Naive thymus-derived CD8-positive, alpha-beta T cell (primary cell): ENCODE measurements at regions not wholly inside any gene's neighbourhood (a gene's known extent, or its start where the extent isn't known, plus 50 kb on each side); places are given as distances from the start of the nearest gene placed in this dataset.
"Not testable (repeated sequence)": the region's sequence is repeated elsewhere in the genome, so short reads cannot be mapped to it uniquely, and the experiment has no call there.

Source experiments
- ATAC-seq, 2 donors: fragments of 150-1000 bp; cut with Tn5 transposase in 1 of 2; sonication (Bioruptor Pico), chemical (Tn5 transposase) in 1 of 2; 1 replicate in 1 of 2; 2 replicates in 1 of 2; pipeline ENCODE4 v1.10.0; 2021; ENCODE audit warnings: mild to moderate bottlenecking in 2 of 2, moderate library complexity in 2 of 2
- POLR2A ChIA-PET: fragments of 350-600 bp; sonication (Branson Sonifier 250); formaldehyde crosslinking; loops from one replicate; lab custom pipeline; 2021; ENCODE audit warnings: antibody characterized with exemption; lab: Charles Lee
- DNase-seq, 10 donors: peaks; one replicate each; pipeline versions ENCODE4 v3.0.0 to v3.0.0-alpha.2; 2020 to 2022
- H3K27ac Mint-ChIP-seq, 10 donors: one replicate each; pipeline ENCODE4 v1.8.0; 2020 to 2022; ENCODE audit warnings: mild to moderate bottlenecking in 10 of 10, mixed read lengths in 10 of 10, moderate library complexity in 4 of 10, inconsistent platforms in 1 of 10
- H3K27me3 Mint-ChIP-seq, 5 donors: one replicate each; pipeline ENCODE4 v1.8.0; 2021 to 2022; ENCODE audit warnings: mixed read lengths in 5 of 5
- H3K36me3 Mint-ChIP-seq, 3 donors: one replicate each; pipeline ENCODE4 v1.8.0; 2020 to 2022; ENCODE audit warnings: mixed read lengths in 3 of 3, mild to moderate bottlenecking in 2 of 3, inconsistent platforms in 1 of 3
- H3K4me1 Mint-ChIP-seq, 4 donors: one replicate each; pipeline ENCODE4 v1.8.0; 2021 to 2022; ENCODE audit warnings: mixed read lengths in 4 of 4
- H3K4me3 Mint-ChIP-seq, 10 donors: one replicate each; pipeline ENCODE4 v1.8.0; 2020 to 2022; ENCODE audit warnings: mild to moderate bottlenecking in 10 of 10, mixed read lengths in 10 of 10, moderate library complexity in 6 of 10, inconsistent platforms in 1 of 10
- H3K9me3 Mint-ChIP-seq, 9 donors: one replicate each; pipeline ENCODE4 v1.8.0; 2020 to 2022; ENCODE audit warnings: mixed read lengths in 9 of 9, mild to moderate bottlenecking in 3 of 9, inconsistent platforms in 1 of 9, moderate library complexity in 1 of 9

DNA sequence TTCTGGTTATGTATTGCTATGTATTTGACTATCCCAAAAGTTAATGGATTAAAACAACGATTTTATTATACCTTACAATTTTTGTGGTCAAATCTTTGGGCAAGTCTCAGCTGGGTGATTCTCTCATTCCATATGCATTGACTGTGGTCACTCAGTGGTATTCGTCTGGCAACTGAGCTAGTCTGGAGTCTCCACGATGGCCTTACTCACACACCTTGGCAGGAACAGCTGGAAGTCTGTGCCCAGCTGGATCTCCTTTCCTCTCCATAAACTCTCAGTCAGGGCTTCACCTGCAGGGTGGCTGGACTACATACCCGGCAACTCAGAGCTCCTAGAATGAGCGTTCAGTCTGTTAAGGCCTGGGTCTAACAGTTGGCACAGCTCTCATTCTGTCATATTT is 141.1 kb upstream of the WDFY3 start:
- no peak overlapping the region for H3K4me3 Mint-ChIP-seq
- DNase-seq, result no peak
- no peak for ATAC-seq
- H3K27me3 Mint-ChIP-seq, result no peaks in the 10 kb centered on the region
- H3K9me3 Mint-ChIP-seq, result peaks cover 0 to 27% (median 0%) of the 10 kb centered on the region in 9 donors
- no peaks in the 10 kb centered on the region for H3K36me3 Mint-ChIP-seq
- H3K27ac Mint-ChIP-seq, result no peak overlapping the region
- H3K4me1 Mint-ChIP-seq, result no peaks in the 10 kb centered on the region
- POLR2A ChIA-PET, result no interaction called here

DNA sequence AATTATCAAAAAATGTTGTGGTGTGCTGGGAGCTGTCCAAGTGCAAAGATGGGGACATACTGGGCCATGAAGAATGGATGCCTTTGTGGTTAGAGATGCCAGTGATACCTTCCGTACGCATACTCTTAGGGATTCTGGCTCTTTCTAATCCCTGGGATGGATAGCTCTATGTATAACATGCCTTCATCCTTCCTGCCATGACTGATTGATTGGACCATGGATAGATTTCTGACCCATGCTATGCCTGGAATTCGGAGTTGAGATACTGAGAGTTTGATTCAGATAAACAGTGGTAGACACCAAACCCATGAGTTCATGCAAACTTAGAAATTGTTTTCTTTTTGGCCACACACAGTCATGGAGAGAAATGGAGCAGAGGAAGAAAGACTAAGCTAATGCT is 147.2 kb upstream of the WDFY3 start:
- Mint-ChIP-seq H3K27me3 (peaks cover 0 to 3% (median 0%) of the 10 kb centered on the region in 5 donors), H3K4me3 (no peak overlapping the region), H3K9me3 (peaks cover 0 to 45% (median 3%) of the 10 kb centered on the region in 9 donors), H3K27ac (no peak overlapping the region), H3K36me3 (no peaks in the 10 kb centered on the region), H3K4me1 (no peaks in the 10 kb centered on the region)
- POLR2A ChIA-PET, result no interaction called here
- ATAC-seq (no peak), DNase-seq (no peak)

DNA sequence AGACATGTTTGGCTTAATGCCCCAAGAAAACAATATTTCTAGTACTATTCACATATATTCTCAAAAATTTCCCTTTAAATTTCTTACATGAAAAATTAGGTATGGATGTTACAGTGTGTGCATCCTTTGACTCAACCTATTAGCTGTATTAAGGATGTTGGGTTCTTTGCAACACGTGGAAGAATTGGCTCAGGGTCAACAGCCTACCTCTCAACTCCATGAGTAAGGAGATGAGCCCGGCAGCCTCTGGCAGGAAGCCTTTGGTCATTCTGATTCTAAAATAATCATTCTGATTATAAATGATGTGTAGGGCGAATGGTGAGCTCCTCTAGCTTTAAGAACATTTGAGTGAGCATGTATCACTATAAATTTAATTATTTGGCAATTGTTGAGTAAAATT is 148.0 kb upstream of the WDFY3 start:
- Mint-ChIP-seq H3K27me3 (peaks cover 0 to 8% (median 0%) of the 10 kb centered on the region in 5 donors), H3K4me1 (no peaks in the 10 kb centered on the region), H3K36me3 (no peaks in the 10 kb centered on the region), H3K27ac (no peak overlapping the region), H3K9me3 (peaks cover 0 to 44% (median 3%) of the 10 kb centered on the region in 9 donors), H3K4me3 (no peak overlapping the region)
- no peak for ATAC-seq
- POLR2A ChIA-PET, result no interaction called here
- no peak for DNase-seq

DNA sequence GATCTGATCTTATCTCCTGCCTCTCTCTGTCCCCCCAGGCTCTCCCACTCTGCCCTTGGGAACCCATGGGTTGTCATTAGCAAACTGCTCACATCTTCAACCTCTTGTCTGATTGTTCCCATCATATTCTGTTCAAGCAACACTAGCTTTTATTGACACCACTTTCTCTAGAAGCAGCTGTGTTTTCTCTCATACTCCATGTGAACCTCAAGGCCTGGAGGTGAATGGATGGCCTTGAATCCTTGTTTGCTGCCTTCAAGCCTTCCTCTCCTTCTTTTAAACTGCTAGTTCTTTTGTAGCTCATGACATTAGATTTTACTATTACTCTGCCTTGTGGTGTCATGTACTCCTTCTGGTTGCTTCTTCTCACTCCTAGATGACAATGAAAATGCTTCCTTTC is 149.5 kb upstream of the WDFY3 start:
- Mint-ChIP-seq H3K4me1 (no peaks in the 10 kb centered on the region), H3K27me3 (peaks cover 0 to 8% (median 0%) of the 10 kb centered on the region in 5 donors)
- POLR2A ChIA-PET, result no interaction called here

DNA sequence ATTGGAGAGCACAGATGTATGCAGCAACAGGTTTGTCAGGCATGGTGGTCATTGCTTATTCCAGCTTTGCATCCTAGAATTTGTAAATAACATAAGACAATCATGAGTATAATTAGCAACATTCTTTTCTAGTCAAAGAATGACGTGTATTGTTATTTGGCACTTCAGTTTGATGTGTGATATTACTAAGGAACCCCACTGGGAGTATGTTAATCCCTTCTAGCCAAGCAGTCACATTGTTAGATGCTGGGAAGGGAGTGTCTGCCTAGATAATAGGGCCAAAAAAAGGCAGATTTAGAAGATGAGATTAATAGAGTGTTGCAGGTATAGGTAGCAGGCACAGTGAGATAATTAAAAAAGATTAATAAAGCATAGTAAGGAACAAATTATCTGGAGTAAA is 159.2 kb upstream of the WDFY3 start:
- POLR2A ChIA-PET, result no interaction called here

More for the DNA sequence above, 149.5 kb upstream of the WDFY3 start:
- Mint-ChIP-seq H3K9me3 (peaks cover 0 to 34% (median 3%) of the 10 kb centered on the region in 9 donors), H3K36me3 (no peaks in the 10 kb centered on the region), H3K27ac (no peak overlapping the region), H3K4me3 (no peak overlapping the region)
- ATAC-seq, result no peak
- DNase-seq, result no peak

DNA sequence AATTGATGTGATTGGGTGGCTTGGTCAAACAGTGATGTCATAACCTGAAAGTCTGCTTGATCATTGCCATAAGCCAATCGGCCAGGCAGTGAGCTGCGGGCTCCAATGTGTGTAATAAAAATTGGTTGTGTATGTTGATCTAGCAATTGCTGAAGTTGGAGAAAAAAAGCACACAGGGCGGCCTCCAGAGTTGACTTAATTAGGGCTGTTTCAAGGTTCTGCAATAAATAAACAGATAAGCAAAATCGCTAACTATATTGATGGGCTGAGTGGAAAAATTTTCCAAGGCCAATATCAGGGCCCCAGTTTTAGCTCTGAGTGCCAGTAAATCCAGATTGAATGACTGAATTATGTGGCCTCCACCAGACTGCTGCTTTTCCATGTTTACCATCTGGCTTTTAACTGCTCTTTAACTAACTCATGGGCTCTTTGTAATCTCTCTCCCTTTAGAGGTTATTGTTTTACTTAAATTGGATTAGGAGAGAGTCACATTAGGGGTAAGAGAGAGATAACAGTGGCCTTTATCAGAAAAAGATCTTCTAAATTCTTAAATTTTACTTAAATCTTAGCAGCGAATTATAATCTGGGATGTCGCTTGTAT is 160.6 kb upstream of the WDFY3 start:
- Mint-ChIP-seq H3K36me3 (no peaks in the 10 kb centered on the region), H3K4me1 (no peaks in the 10 kb centered on the region), H3K27ac (no peak overlapping the region), H3K27me3 (peaks cover 0 to 10% (median 0%) of the 10 kb centered on the region in 5 donors), H3K4me3 (no peak overlapping the region), H3K9me3 (peaks cover 0 to 15% (median 2%) of the 10 kb centered on the region in 9 donors)
- ATAC-seq (no peak), DNase-seq (no peak)
- POLR2A ChIA-PET, result no interaction called here

More for the DNA sequence above, 159.2 kb upstream of the WDFY3 start:
- H3K4me1 Mint-ChIP-seq, result no peaks in the 10 kb centered on the region
- no peaks in the 10 kb centered on the region for H3K36me3 Mint-ChIP-seq
- DNase-seq (no peak), ATAC-seq (no peak)
- H3K4me3 Mint-ChIP-seq, result no peak overlapping the region
- H3K27ac Mint-ChIP-seq, result no peak overlapping the region
- peaks cover 0 to 10% (median 0%) of the 10 kb centered on the region in 5 donors for H3K27me3 Mint-ChIP-seq
- peaks cover 0 to 15% (median 2%) of the 10 kb centered on the region in 9 donors for H3K9me3 Mint-ChIP-seq

DNA sequence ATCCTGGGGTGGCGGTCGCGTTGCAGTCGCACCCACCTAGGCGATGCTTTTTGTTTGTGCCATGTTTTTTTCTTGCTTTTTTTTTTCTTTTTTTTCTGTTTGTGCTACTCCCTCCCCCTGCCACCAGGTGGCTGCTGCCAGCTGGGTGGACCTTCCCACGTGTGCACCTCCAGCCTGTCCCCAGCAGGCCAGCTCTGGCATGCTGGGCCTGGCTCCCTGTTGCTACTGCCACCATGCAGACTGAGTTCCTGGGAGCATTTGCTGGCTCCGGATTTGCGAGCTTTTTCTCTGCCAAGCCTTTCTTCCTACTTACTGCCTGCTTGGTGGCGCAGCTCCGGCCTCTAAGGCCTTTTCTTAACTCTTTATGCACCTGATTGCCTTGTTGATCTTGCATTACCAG is 161.2 kb upstream of the WDFY3 start:
- no peak overlapping the region for H3K27ac Mint-ChIP-seq
- no peaks in the 10 kb centered on the region for H3K36me3 Mint-ChIP-seq
- no peak for ATAC-seq
- no peak for DNase-seq
- POLR2A ChIA-PET, result no interaction called here
- H3K27me3 Mint-ChIP-seq, result peaks cover 0 to 10% (median 0%) of the 10 kb centered on the region in 5 donors
- H3K4me1 Mint-ChIP-seq, result no peaks in the 10 kb centered on the region
- no peak overlapping the region for H3K4me3 Mint-ChIP-seq
- H3K9me3 Mint-ChIP-seq, result peaks cover 0 to 15% (median 2%) of the 10 kb centered on the region in 9 donors

DNA sequence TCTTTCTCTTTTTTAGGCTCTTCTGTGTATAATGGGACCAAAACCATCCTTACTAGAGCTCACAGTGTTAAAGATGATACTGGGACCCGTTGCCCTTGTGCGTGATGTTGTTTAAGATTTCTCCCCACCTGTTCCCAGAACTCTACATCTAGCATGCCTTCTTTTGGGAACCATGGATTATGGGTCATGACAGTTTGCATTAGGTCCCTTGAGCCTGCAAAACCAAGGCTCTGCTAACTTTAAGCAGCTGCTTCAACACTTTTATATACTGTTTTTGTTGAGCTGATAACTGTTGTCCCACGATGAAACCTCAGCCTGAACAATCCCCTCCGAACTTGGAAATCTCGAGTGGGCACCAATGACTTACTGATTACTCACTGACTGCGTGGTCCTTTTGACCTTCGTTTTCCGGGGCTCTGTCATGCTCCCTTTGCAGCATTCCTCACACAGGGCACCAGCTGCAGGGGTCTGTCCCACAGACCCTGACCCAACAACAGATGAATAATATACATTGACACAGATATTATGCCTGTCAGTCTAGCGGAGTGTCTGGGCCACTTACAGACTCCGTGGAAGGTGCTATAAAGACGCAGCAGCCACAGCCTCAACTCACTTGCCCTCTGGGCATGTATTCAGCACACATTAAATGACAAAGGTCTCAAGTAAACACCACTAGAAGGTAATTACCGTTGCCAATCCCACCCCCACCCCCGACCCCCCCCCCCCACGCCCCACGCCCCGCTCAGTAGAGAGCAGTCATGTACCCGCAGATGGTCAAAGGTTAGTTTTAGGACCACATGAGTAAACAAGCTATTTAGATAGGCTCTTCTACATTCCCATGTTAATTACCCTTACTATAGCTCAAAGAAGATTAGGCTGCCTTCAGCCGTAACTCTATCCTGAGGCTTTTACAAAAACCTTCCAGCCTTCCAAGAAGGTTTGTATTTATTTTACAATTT is 162.0 kb upstream of the WDFY3 start:
- no peaks in the 10 kb centered on the region for H3K4me1 Mint-ChIP-seq
- no peak overlapping the region for H3K4me3 Mint-ChIP-seq
- POLR2A ChIA-PET, result no interaction called here
- H3K27ac Mint-ChIP-seq, result no peak overlapping the region
- peaks cover 0 to 15% (median 2%) of the 10 kb centered on the region in 9 donors for H3K9me3 Mint-ChIP-seq
- peaks cover 0 to 10% (median 0%) of the 10 kb centered on the region in 5 donors for H3K27me3 Mint-ChIP-seq
- no peaks in the 10 kb centered on the region for H3K36me3 Mint-ChIP-seq
- no peak for DNase-seq
- no peak for ATAC-seq

DNA sequence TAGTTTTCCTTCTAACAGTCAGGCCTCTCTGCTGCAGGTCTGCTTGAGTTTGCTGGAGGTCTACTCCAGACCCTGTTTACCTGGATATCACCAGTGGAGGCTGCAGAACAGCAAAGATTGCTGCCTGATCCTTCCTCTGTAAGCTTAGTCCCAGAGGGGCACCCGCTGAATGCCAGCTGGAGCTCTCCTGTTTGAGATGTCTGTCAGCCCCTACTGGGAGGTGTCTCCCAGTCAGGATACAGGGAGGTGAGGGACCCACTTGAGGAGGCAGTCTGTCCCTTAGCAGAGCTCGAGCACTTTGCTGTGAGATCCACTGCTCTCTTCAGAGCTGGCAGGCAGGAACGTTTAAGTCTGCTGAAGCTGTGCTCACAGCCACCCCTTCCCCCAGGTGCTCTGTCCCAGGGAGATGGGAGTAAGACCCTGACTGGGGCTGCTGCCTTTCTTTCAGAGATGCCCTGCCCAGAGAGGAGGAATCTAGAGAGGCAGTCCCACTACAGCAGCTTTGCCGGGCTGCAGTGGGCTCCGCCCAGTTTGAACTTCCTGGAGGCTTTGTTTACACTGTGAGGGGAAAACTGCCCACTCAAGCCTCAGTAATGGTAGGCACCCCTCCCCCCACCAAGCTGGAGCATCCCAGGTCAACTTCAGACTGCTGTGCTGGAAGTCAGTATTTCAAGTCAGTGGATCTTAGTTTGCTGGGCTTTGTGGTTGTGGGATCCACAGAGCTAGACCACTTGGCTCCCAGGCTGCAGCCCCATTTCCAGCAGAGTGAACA is 163.1 kb upstream of the WDFY3 start:
- H3K27me3 Mint-ChIP-seq, DNase-seq, H3K4me1 Mint-ChIP-seq, H3K4me3 Mint-ChIP-seq, H3K36me3 Mint-ChIP-seq, POLR2A ChIA-PET, ATAC-seq, H3K27ac Mint-ChIP-seq: not testable (repeated sequence)
- H3K9me3 Mint-ChIP-seq, result peaks cover 0 to 15% (median 2%) of the 10 kb centered on the region in 9 donors

DNA sequence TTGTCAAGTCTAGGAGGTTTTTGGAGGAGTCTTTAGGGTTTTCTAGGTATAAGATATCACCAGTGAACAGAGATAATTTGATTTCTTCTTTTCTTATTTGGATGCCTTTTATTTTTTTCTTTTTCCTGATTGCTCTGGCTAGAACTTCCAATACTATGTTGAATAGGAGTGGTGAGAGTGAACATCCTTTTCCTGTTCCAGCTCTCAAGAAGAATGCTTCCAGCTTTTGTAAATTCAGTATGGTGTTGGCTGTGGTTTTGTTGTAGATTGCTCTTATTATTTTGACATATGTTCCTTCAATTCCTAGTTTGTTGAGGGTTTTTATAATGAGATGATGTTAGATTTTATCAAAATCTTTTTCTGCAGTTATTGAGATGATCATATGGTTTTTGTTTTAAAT is 165.6 kb upstream of the WDFY3 start:
- DNase-seq (no peak), ATAC-seq (no peak)
- H3K27me3 Mint-ChIP-seq, result peaks cover 0 to 14% (median 0%) of the 10 kb centered on the region in 5 donors
- no peak overlapping the region for H3K27ac Mint-ChIP-seq
- no peaks in the 10 kb centered on the region for H3K4me1 Mint-ChIP-seq
- H3K4me3 Mint-ChIP-seq, result no peak overlapping the region
- no peaks in the 10 kb centered on the region for H3K36me3 Mint-ChIP-seq
- H3K9me3 Mint-ChIP-seq, result peaks cover 0 to 10% (median 0%) of the 10 kb centered on the region in 9 donors
- POLR2A ChIA-PET, result no interaction called here

DNA sequence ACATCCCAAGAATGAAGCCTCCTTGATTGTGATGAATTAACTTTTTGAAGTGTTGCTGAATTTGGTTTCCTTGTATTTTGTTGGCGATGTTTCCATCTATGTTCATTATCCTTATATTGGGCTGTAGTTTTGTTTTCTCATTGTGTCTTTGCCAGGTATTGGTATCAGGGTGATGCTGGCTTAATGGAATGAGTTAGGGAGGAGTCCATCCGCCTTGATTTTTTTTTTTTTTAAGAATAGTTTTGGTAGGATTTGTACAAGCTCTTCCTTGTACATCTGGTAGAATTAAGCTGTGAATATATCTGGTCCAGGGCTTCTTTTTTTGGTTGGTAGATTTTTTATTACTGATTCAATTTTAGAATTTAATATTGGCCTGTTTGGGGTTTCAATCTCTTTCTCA is 166.1 kb upstream of the WDFY3 start:
- no peaks in the 10 kb centered on the region for H3K36me3 Mint-ChIP-seq
- no peak for ATAC-seq

DNA sequence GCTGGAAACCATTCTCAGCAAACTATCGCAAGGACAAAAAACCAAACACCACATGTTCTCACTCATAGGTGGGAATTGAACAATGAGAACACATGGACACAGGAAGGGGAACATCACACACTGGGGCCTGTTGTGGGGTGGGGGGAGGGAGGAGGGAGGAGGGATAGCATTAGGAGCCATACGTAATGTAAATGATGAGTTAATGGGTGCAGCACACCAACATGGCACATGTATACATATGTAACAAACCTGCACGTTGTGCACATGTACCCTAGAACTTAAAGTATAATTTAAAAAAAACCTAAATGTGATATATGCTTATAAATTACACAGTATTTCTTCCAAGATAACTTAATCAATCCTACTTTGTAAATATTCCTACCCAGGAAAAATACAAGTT is 173.3 kb upstream of the WDFY3 start:
- H3K4me1 Mint-ChIP-seq, H3K4me3 Mint-ChIP-seq, H3K27ac Mint-ChIP-seq, ATAC-seq, POLR2A ChIA-PET, H3K36me3 Mint-ChIP-seq, H3K9me3 Mint-ChIP-seq, DNase-seq: not testable (repeated sequence)
- peaks cover 0 to 13% (median 1%) of the 10 kb centered on the region in 5 donors for H3K27me3 Mint-ChIP-seq

More for the DNA sequence above, 166.1 kb upstream of the WDFY3 start:
- POLR2A ChIA-PET, result no interaction called here
- H3K4me3 Mint-ChIP-seq, result no peak overlapping the region
- peaks cover 0 to 14% (median 0%) of the 10 kb centered on the region in 5 donors for H3K27me3 Mint-ChIP-seq
- H3K9me3 Mint-ChIP-seq, result peaks cover 0 to 10% (median 0%) of the 10 kb centered on the region in 9 donors
- no peaks in the 10 kb centered on the region for H3K4me1 Mint-ChIP-seq
- no peak overlapping the region for H3K27ac Mint-ChIP-seq
- DNase-seq, result no peak
